ENCODE measurements at regions not wholly inside any gene's neighbourhood (a gene's known extent, or its start where the extent isn't known, plus 50 kb on each side); places are given as distances from the start of the nearest gene placed in this dataset.

DNA sequence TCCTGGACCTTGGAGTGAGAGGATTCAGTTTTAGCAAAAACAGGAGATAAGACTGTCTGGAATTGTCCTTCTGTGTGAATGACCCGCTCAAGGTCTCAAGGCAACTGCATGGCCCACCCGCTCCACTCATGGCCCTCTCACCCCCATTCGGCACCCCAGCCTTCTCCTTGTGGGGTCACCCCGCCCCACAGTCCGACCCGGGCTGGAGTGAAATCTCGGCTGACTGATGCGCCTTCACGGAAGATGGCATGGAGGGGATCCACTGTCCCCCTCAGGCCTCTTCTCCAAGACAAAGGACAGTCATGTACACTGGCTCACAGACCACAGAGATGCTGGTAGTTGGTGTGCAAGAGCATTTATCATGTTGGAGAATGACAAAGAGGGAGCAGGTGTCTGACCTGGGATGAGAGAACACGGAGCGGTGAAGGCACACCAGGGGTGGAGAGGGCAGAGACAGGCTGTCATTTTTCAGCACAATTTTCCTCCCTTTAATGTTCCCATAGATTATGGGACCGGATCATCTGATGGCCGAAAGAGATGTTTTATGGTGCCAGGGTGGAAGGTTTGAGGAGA, 391.9 kb upstream of the TNRC6C start:
- Histone ChIP-seq H3K4me3 (no peak overlapping the region), H3K27me3 (no peaks in the 10 kb centered on the region), H3K36me3 (no peaks in the 10 kb centered on the region), H3K4me1 (no peaks in the 10 kb centered on the region), H3K27ac (no peak overlapping the region), H3K9me3 (no peaks in the 10 kb centered on the region)
- intact Hi-C loops (cut with DNase I; ENCODE audit: low total_unique reads) = no loop called here
- TF ChIP-seq POLR2A (IDR thresholded peaks at IDR 0.05) = no peak
- TF ChIP-seq, protein P1, sequence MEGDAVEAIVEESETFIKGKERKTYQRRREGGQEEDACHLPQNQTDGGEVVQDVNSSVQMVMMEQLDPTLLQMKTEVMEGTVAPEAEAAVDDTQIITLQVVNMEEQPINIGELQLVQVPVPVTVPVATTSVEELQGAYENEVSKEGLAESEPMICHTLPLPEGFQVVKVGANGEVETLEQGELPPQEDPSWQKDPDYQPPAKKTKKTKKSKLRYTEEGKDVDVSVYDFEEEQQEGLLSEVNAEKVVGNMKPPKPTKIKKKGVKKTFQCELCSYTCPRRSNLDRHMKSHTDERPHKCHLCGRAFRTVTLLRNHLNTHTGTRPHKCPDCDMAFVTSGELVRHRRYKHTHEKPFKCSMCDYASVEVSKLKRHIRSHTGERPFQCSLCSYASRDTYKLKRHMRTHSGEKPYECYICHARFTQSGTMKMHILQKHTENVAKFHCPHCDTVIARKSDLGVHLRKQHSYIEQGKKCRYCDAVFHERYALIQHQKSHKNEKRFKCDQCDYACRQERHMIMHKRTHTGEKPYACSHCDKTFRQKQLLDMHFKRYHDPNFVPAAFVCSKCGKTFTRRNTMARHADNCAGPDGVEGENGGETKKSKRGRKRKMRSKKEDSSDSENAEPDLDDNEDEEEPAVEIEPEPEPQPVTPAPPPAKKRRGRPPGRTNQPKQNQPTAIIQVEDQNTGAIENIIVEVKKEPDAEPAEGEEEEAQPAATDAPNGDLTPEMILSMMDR (IDR thresholded peaks at IDR 0.05) = no peak
- DNase-seq = no peak

DNA sequence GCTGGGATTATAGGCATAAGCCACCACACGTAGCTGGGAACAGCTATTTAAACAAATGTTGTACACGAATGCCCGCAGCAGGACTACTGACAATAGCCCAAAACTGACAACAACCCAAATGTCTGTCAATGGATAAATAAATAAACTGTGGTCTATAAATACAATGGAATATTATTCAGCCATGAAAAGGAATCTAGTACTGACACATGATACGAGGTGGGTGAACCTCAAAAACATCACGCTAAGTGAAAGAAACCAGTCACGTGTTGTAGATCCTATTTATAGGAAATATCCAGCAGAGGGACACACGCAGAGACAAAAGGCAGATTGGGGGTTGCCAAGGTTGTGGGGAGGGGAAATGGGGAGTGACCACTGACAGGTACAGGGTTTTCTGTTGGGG, 390.0 kb upstream of the TNRC6C start:
- Histone ChIP-seq H3K27ac (no peak overlapping the region), H3K27me3 (no peaks in the 10 kb centered on the region), H3K36me3 (no peaks in the 10 kb centered on the region), H3K4me1 (no peaks in the 10 kb centered on the region), H3K9me3 (no peaks in the 10 kb centered on the region), H3K4me3 (no peak overlapping the region)
- no peak for DNase-seq
- intact Hi-C loops (cut with DNase I; ENCODE audit: low total_unique reads) = no loop called here
- TF ChIP-seq, protein P1 (IDR thresholded peaks at IDR 0.05) = no peak
- no peak for TF ChIP-seq POLR2A (IDR thresholded peaks at IDR 0.05)

GRCh38 chr17:77569846-77570564, 388.5 kb upstream of the TNRC6C start:
- Histone ChIP-seq H3K36me3 (no peaks in the 10 kb centered on the region), H3K9me3 (no peaks in the 10 kb centered on the region), H3K27me3 (no peaks in the 10 kb centered on the region), H3K4me1 (no peaks in the 10 kb centered on the region), H3K27ac (no peak overlapping the region), H3K4me3 (no peak overlapping the region)
- intact Hi-C loops (cut with DNase I; ENCODE audit: low total_unique reads) = loop anchor here (10.0 kb wide), 1 partner anchor 45 kb away; no protein-coding TSS in a partner anchor
- no peak for DNase-seq
- TF ChIP-seq POLR2A (IDR thresholded peaks at IDR 0.05) = no peak
- TF ChIP-seq, protein P1 (IDR thresholded peaks at IDR 0.05) = no peak

DNA sequence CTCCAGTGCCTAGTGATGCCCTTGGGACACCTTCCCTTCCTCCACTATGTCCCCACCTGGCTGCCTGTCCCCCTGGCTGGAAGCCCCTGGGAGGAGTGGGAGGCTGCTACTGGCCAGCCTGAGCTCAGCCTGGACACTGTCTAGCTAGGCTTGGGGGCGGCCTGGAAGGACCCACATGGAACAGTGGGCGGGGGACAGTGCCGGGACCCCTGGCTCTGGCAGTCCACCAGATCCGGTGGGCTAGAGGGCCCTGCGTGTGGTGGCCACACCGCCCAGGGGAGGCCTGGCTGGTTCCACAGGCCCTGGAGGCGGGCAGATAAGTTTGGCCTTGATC, 388.0 kb upstream of the TNRC6C start:
- no peak overlapping the region for H3K27ac ChIP-seq
- no peaks in the 10 kb centered on the region for H3K4me1 ChIP-seq
- H3K9me3 ChIP-seq = no peaks in the 10 kb centered on the region
- no peaks in the 10 kb centered on the region for H3K36me3 ChIP-seq
- H3K4me3 ChIP-seq = no peak overlapping the region
- H3K27me3 ChIP-seq = no peaks in the 10 kb centered on the region
- no peak for DNase-seq
- intact Hi-C loops (cut with DNase I; ENCODE audit: low total_unique reads) = loop anchor here (10.0 kb wide), 1 partner anchor 46 kb away; no protein-coding TSS in a partner anchor
- TF ChIP-seq POLR2A (IDR thresholded peaks at IDR 0.05) = no peak
- TF ChIP-seq, protein P1 (IDR thresholded peaks at IDR 0.05) = no peak

DNA sequence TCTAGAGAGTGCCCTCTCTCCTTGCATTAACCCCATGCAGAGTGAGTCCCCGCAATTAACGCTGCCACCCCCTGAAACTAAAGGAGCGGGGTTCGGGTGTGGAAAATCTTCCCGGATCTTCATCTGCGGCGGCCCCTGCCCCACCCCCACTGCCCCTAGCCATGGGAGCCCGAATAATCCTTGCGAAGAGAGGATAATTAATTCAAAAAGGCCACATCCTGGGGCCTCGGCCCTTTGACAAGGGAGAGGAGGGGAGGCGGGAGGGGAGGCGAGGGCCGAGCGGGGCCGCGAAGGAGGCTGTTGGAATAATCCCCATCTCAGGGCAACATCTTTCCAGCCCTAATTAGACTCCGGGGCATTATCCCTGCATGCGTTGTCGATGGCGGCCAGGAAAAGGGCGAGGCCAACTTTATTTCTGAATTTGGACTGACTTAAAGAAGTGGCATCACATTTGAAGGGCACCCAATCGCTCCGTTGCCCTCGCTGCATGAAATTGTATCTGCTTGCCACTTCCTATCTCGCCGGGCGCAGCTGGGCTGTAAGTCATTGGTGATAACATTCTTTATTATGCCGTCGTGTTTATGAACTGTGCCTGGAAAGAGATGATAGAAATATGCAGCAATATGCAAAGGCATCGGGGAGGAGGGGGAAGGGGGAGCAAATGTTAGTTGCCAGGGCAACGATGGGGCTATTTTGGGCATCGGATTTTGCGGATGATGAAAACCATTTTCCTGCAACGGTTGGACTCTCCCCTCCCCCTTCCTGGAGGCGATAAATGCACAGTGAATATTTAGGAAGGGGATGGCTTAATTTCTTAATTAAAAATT, 387.1 kb upstream of the TNRC6C start:
- Histone ChIP-seq H3K27ac (no peak overlapping the region), H3K4me1 (no peaks in the 10 kb centered on the region), H3K9me3 (no peaks in the 10 kb centered on the region), H3K27me3 (no peaks in the 10 kb centered on the region), H3K36me3 (no peaks in the 10 kb centered on the region), H3K4me3 (no peak overlapping the region)
- TF ChIP-seq, protein P1 (IDR thresholded peaks at IDR 0.05) = no peak
- TF ChIP-seq POLR2A (IDR thresholded peaks at IDR 0.05) = no peak
- DNase-seq = peak in 1 of 2 donors; percentile 33
- intact Hi-C loops (cut with DNase I; ENCODE audit: low total_unique reads) = loop anchor here (10.0 kb wide), 1 partner anchor 47 kb away; no protein-coding TSS in a partner anchor
